ENCODE measurements at regions not wholly inside any gene's neighbourhood (a gene's known extent, or its start where the extent isn't known, plus 50 kb on each side); places are given as distances from the start of the nearest gene placed in this dataset.

GRCh38 chr7:81080553-81080952 lies 161.7 kb upstream of the SEMA3C start:
- no peak overlapping the region for H2BK12ac ChIP-seq (ENCODE audit: low read length)
- H3K36me3 ChIP-seq (replicated peaks in 1 of 2; ENCODE audit: control insufficient read depth in 2 of 2, insufficient read depth in 2 of 2, low read length in 2 of 2): no peaks in the 10 kb centered on the region
- H3K14ac ChIP-seq (ENCODE audit: low read length): no peak overlapping the region
- H3K23ac ChIP-seq (ENCODE audit: low read depth, low read length, poor library complexity): no peak overlapping the region
- no peak overlapping the region for H3K27ac ChIP-seq (replicated peaks; ENCODE audit: low read length)
- no peak overlapping the region for H2BK5ac ChIP-seq (ENCODE audit: low read length)
- no peak overlapping the region for H3K18ac ChIP-seq (ENCODE audit: low read length)
- H3K4ac ChIP-seq (ENCODE audit: low read length): no peak overlapping the region
- H3K4me2 ChIP-seq (ENCODE audit: insufficient read depth, low read length, poor library complexity, severe bottlenecking): no peak overlapping the region
- H2BK15ac ChIP-seq (ENCODE audit: low read length): no peak overlapping the region
- H2AFZ ChIP-seq (ENCODE audit: low read length): no peak overlapping the region
- no peaks in the 10 kb centered on the region for H3K4me1 ChIP-seq (ENCODE audit: control insufficient read depth in 2 of 2, insufficient read depth in 1 of 2, low read depth in 1 of 2, low read length in 2 of 2)
- peaks cover 4 to 7% of the 10 kb centered on the region in 2 donors for H3K9me3 ChIP-seq (replicated peaks in 1 of 2; ENCODE audit: control insufficient read depth in 2 of 2, insufficient read depth in 1 of 2, low read depth in 1 of 2, low read length in 2 of 2)
- no CpG with 5 or more reads among the region's 1 CpG for WGBS, 2 donors (ENCODE audit: extremely low coverage in 2 of 2, insufficient read length in 2 of 2, insufficient replicate concordance in 1 of 2)
- H3K4me3 ChIP-seq (ENCODE audit: low read length in 2 of 2): no peak overlapping the region
- no peak overlapping the region for H4K8ac ChIP-seq (ENCODE audit: low read depth, low read length)
- no peaks in the 10 kb centered on the region for H3K27me3 ChIP-seq (ENCODE audit: control insufficient read depth in 3 of 3, insufficient read depth in 3 of 3, low read depth in 1 of 3, low read length in 3 of 3)
- no peak overlapping the region for H2BK120ac ChIP-seq (ENCODE audit: low read depth, low read length)
- no peak overlapping the region for H2AK5ac ChIP-seq (ENCODE audit: low read depth, low read length)
- no peaks in the 10 kb centered on the region for H3K79me1 ChIP-seq (ENCODE audit: low read depth, low read length)
- H3K9ac ChIP-seq (ENCODE audit: low read depth, low read length, poor library complexity): no peak overlapping the region
- DNase-seq (ENCODE audit: low spot score): no peak
- no peak overlapping the region for H4K91ac ChIP-seq (ENCODE audit: low read depth, low read length, poor library complexity)

GRCh38 chr7:81079746-81080145 lies 160.9 kb upstream of the SEMA3C start:
- Histone ChIP-seq H3K9me3 (replicated peaks in 1 of 2; ENCODE audit: control insufficient read depth in 2 of 2, insufficient read depth in 1 of 2, low read depth in 1 of 2, low read length in 2 of 2) (peaks cover 4 to 7% of the 10 kb centered on the region in 2 donors), H4K8ac (ENCODE audit: low read depth, low read length) (no peak overlapping the region), H3K14ac (ENCODE audit: low read length) (no peak overlapping the region), H3K4me3 (ENCODE audit: low read length in 2 of 2) (no peak overlapping the region), H2BK15ac (ENCODE audit: low read length) (no peak overlapping the region), H3K4ac (ENCODE audit: low read length) (no peak overlapping the region), H3K18ac (ENCODE audit: low read length) (no peak overlapping the region), H3K27ac (replicated peaks; ENCODE audit: low read length) (no peak overlapping the region), H2BK120ac (ENCODE audit: low read depth, low read length) (no peak overlapping the region), H2AFZ (ENCODE audit: low read length) (no peak overlapping the region), H2AK5ac (ENCODE audit: low read depth, low read length) (no peak overlapping the region), H3K9ac (ENCODE audit: low read depth, low read length, poor library complexity) (no peak overlapping the region), H3K23ac (ENCODE audit: low read depth, low read length, poor library complexity) (no peak overlapping the region), H2BK12ac (ENCODE audit: low read length) (no peak overlapping the region), H3K79me1 (ENCODE audit: low read depth, low read length) (no peaks in the 10 kb centered on the region), H4K91ac (ENCODE audit: low read depth, low read length, poor library complexity) (no peak overlapping the region), H3K27me3 (ENCODE audit: control insufficient read depth in 3 of 3, insufficient read depth in 3 of 3, low read depth in 1 of 3, low read length in 3 of 3) (no peaks in the 10 kb centered on the region), H2BK5ac (ENCODE audit: low read length) (no peak overlapping the region), H3K4me1 (ENCODE audit: control insufficient read depth in 2 of 2, insufficient read depth in 1 of 2, low read depth in 1 of 2, low read length in 2 of 2) (no peaks in the 10 kb centered on the region), H3K36me3 (replicated peaks in 1 of 2; ENCODE audit: control insufficient read depth in 2 of 2, insufficient read depth in 2 of 2, low read length in 2 of 2) (no peaks in the 10 kb centered on the region), H3K4me2 (ENCODE audit: insufficient read depth, low read length, poor library complexity, severe bottlenecking) (no peak overlapping the region)
- WGBS, 2 donors (ENCODE audit: extremely low coverage in 2 of 2, insufficient read length in 2 of 2, insufficient replicate concordance in 1 of 2): no CpG with 5 or more reads among the region's 1 CpG
- DNase-seq (ENCODE audit: low spot score): no peak

GRCh38 chr7:81075150-81075549 lies 156.3 kb upstream of the SEMA3C start:
- Histone ChIP-seq H2AK5ac (ENCODE audit: low read depth, low read length) (no peak overlapping the region), H3K27me3 (ENCODE audit: control insufficient read depth in 3 of 3, insufficient read depth in 3 of 3, low read depth in 1 of 3, low read length in 3 of 3) (no peaks in the 10 kb centered on the region), H3K23ac (ENCODE audit: low read depth, low read length, poor library complexity) (no peak overlapping the region), H3K14ac (ENCODE audit: low read length) (no peak overlapping the region), H3K4me3 (ENCODE audit: low read length in 2 of 2) (no peak overlapping the region), H3K9me3 (replicated peaks in 1 of 2; ENCODE audit: control insufficient read depth in 2 of 2, insufficient read depth in 1 of 2, low read depth in 1 of 2, low read length in 2 of 2) (peaks cover 6 to 7% of the 10 kb centered on the region in 2 donors), H2BK5ac (ENCODE audit: low read length) (no peak overlapping the region), H3K4ac (ENCODE audit: low read length) (no peak overlapping the region), H3K18ac (ENCODE audit: low read length) (no peak overlapping the region), H2AFZ (ENCODE audit: low read length) (no peak overlapping the region), H4K91ac (ENCODE audit: low read depth, low read length, poor library complexity) (no peak overlapping the region), H3K79me1 (ENCODE audit: low read depth, low read length) (no peaks in the 10 kb centered on the region), H2BK15ac (ENCODE audit: low read length) (no peak overlapping the region), H3K9ac (ENCODE audit: low read depth, low read length, poor library complexity) (no peak overlapping the region), H3K4me2 (ENCODE audit: insufficient read depth, low read length, poor library complexity, severe bottlenecking) (no peak overlapping the region), H3K4me1 (ENCODE audit: control insufficient read depth in 2 of 2, insufficient read depth in 1 of 2, low read depth in 1 of 2, low read length in 2 of 2) (no peaks in the 10 kb centered on the region), H3K36me3 (replicated peaks in 1 of 2; ENCODE audit: control insufficient read depth in 2 of 2, insufficient read depth in 2 of 2, low read length in 2 of 2) (no peaks in the 10 kb centered on the region), H3K27ac (replicated peaks; ENCODE audit: low read length) (no peak overlapping the region), H2BK12ac (ENCODE audit: low read length) (no peak overlapping the region), H2BK120ac (ENCODE audit: low read depth, low read length) (no peak overlapping the region), H4K8ac (ENCODE audit: low read depth, low read length) (no peak overlapping the region)
- no peak for DNase-seq (ENCODE audit: low spot score)
- WGBS, 2 donors (ENCODE audit: extremely low coverage in 2 of 2, insufficient read length in 2 of 2, insufficient replicate concordance in 1 of 2): no CpG with 5 or more reads among the region's 2 CpGs

GRCh38 chr7:81074406-81074805 lies 155.6 kb upstream of the SEMA3C start:
- H3K4me3 ChIP-seq (ENCODE audit: low read length in 2 of 2): no peak overlapping the region
- H2BK15ac ChIP-seq (ENCODE audit: low read length): no peak overlapping the region
- no peak overlapping the region for H3K4me2 ChIP-seq (ENCODE audit: insufficient read depth, low read length, poor library complexity, severe bottlenecking)
- no peak overlapping the region for H4K8ac ChIP-seq (ENCODE audit: low read depth, low read length)
- no CpG with 5 or more reads among the region's 3 CpGs for WGBS, 2 donors (ENCODE audit: extremely low coverage in 2 of 2, insufficient read length in 2 of 2, insufficient replicate concordance in 1 of 2)
- H3K9ac ChIP-seq (ENCODE audit: low read depth, low read length, poor library complexity): no peak overlapping the region
- H3K23ac ChIP-seq (ENCODE audit: low read depth, low read length, poor library complexity): no peak overlapping the region
- peaks cover 6 to 7% of the 10 kb centered on the region in 2 donors for H3K9me3 ChIP-seq (replicated peaks in 1 of 2; ENCODE audit: control insufficient read depth in 2 of 2, insufficient read depth in 1 of 2, low read depth in 1 of 2, low read length in 2 of 2)
- no peak overlapping the region for H3K18ac ChIP-seq (ENCODE audit: low read length)
- H3K36me3 ChIP-seq (replicated peaks in 1 of 2; ENCODE audit: control insufficient read depth in 2 of 2, insufficient read depth in 2 of 2, low read length in 2 of 2): no peaks in the 10 kb centered on the region
- no peak overlapping the region for H3K27ac ChIP-seq (replicated peaks; ENCODE audit: low read length)
- H3K14ac ChIP-seq (ENCODE audit: low read length): no peak overlapping the region
- no peak overlapping the region for H2BK12ac ChIP-seq (ENCODE audit: low read length)
- H2BK120ac ChIP-seq (ENCODE audit: low read depth, low read length): no peak overlapping the region
- H3K27me3 ChIP-seq (ENCODE audit: control insufficient read depth in 3 of 3, insufficient read depth in 3 of 3, low read depth in 1 of 3, low read length in 3 of 3): no peaks in the 10 kb centered on the region
- H4K91ac ChIP-seq (ENCODE audit: low read depth, low read length, poor library complexity): no peak overlapping the region
- no peak overlapping the region for H2AK5ac ChIP-seq (ENCODE audit: low read depth, low read length)
- no peak for DNase-seq (ENCODE audit: low spot score)
- no peak overlapping the region for H2BK5ac ChIP-seq (ENCODE audit: low read length)
- no peaks in the 10 kb centered on the region for H3K79me1 ChIP-seq (ENCODE audit: low read depth, low read length)
- H2AFZ ChIP-seq (ENCODE audit: low read length): no peak overlapping the region
- H3K4me1 ChIP-seq (ENCODE audit: control insufficient read depth in 2 of 2, insufficient read depth in 1 of 2, low read depth in 1 of 2, low read length in 2 of 2): no peaks in the 10 kb centered on the region
- H3K4ac ChIP-seq (ENCODE audit: low read length): no peak overlapping the region

Measured in neuronal stem cell (in vitro differentiated cells).